Lower leg skin (tissue), 3 donors: ENCODE measurements at regions not wholly inside any gene's neighbourhood (a gene's known extent, or its start where the extent isn't known, plus 50 kb on each side); places are given as distances from the start of the nearest gene placed in this dataset.

Experiments
- POLR2A ChIP-seq, 2 donors: fragments of 450-650 bp; IDR thresholded peaks; one replicate each; pipeline ENCODE4 v1.6.1; 2016 to 2017; ENCODE audit warnings: antibody characterized with exemption in 2 of 2, mild to moderate bottlenecking in 1 of 2, moderate library complexity in 1 of 2
- TF ChIP-seq, protein P1 (sequence below), 3 donors: fragments of 450-650 bp; IDR thresholded peaks; one replicate each; pipeline ENCODE4 v1.5.1; 2016; ENCODE audit warnings: antibody characterized with exemption in 3 of 3, mild to moderate bottlenecking in 3 of 3, moderate library complexity in 2 of 3

GRCh38 chr10:3397846-3398245 lies 225.3 kb upstream of the PITRM1 start:
- TF ChIP-seq, protein P1, sequence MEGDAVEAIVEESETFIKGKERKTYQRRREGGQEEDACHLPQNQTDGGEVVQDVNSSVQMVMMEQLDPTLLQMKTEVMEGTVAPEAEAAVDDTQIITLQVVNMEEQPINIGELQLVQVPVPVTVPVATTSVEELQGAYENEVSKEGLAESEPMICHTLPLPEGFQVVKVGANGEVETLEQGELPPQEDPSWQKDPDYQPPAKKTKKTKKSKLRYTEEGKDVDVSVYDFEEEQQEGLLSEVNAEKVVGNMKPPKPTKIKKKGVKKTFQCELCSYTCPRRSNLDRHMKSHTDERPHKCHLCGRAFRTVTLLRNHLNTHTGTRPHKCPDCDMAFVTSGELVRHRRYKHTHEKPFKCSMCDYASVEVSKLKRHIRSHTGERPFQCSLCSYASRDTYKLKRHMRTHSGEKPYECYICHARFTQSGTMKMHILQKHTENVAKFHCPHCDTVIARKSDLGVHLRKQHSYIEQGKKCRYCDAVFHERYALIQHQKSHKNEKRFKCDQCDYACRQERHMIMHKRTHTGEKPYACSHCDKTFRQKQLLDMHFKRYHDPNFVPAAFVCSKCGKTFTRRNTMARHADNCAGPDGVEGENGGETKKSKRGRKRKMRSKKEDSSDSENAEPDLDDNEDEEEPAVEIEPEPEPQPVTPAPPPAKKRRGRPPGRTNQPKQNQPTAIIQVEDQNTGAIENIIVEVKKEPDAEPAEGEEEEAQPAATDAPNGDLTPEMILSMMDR (IDR thresholded peaks at IDR 0.05), result no peak
- TF ChIP-seq POLR2A (IDR thresholded peaks at IDR 0.05), result no peak
